B cell (primary cell): ENCODE measurements at regions not wholly inside any gene's neighbourhood (a gene's known extent, or its start where the extent isn't known, plus 50 kb on each side); places are given as distances from the start of the nearest gene placed in this dataset.

Source experiments
- CTCF ChIP-seq: fragments of 200-600 bp; IDR thresholded peaks from one replicate; pipeline ENCODE4 v1.8.0; 2022; ENCODE audit warnings: antibody characterized with exemption, mild to moderate bottlenecking
- EZH2 ChIP-seq: IDR thresholded peaks from 2 replicates; pipeline ENCODE4 v1.6.1; 2012; ENCODE audit warnings: borderline replicate concordance, low read depth, mild to moderate bottlenecking, moderate library complexity, low read length; ENCODE audit not compliant: insufficient read depth, poor library complexity, severe bottlenecking

GRCh38 chr14:85243321-85243720 is 286.6 kb upstream of the FLRT2 start:
- TF ChIP-seq CTCF (no peak), EZH2 (no peak)
